ENCODE measurements at regions not wholly inside any gene's neighbourhood (a gene's known extent, or its start where the extent isn't known, plus 50 kb on each side); places are given as distances from the start of the nearest gene placed in this dataset.

DNA sequence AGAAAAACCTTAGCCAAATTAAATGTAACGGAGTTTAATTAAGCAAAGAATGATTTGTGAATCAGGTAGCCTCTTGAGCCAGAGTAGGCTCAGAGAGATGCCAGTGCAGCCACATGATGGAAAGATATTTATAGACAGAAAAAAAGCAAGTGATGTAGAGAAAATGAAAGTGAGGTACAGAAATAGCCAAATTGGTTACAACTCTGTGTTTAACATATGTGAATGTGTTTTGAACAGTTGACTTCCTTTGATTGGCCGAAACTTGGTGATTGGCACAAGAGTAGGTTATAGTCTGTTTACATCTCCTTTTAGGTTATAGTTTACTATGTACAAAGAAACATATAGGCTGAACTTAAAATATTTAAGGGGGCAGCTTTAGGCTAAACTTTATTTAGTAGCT, 459.9 kb upstream of the BOD1L1 start:
- Histone ChIP-seq H2AFZ (ENCODE audit: low read length) (no peak overlapping the region), H3K23ac (ENCODE audit: insufficient read length) (no peak overlapping the region), H2BK20ac (ENCODE audit: low read length) (no peak overlapping the region), H3K4me3 (ENCODE audit: extremely low read depth in 1 of 4, insufficient read depth in 2 of 4, low read depth in 3 of 4, low read length in 4 of 4) (no peak overlapping the region), H3K27ac (ENCODE audit: low read depth, low read length) (no peak overlapping the region), H3K79me1 (ENCODE audit: low read depth, low read length) (no peaks in the 10 kb centered on the region), H3K36me3 (ENCODE audit: control insufficient read depth in 2 of 4, insufficient read depth in 4 of 4, low read length in 3 of 4) (no peaks in the 10 kb centered on the region), H3K23me2 (ENCODE audit: low read depth, low read length) (no peaks in the 10 kb centered on the region), H3K27me3 (replicated peaks in 1 of 4; ENCODE audit: control insufficient read depth in 3 of 4, extremely low read depth in 1 of 4, insufficient read depth in 3 of 4, low read length in 3 of 4) (no peaks in the 10 kb centered on the region), H2BK12ac (ENCODE audit: low read depth, low read length) (no peak overlapping the region), H3K18ac (ENCODE audit: extremely low read depth, low read length) (no peak overlapping the region), H3K4me2 (ENCODE audit: insufficient read depth in 1 of 2, low read depth in 2 of 2, low read length in 2 of 2) (no peak overlapping the region), H3K9me3 (ENCODE audit: insufficient read depth in 2 of 2, low read depth in 1 of 2, low read length in 1 of 2) (peaks cover 0 to 5% of the 10 kb centered on the region in 2 experiments; a peak in 1 of 4 replicates), H2BK120ac (replicated peaks; ENCODE audit: low read depth, low read length) (no peak overlapping the region), H3K4ac (replicated peaks; ENCODE audit: insufficient read length, low read depth, low read length) (no peak overlapping the region), H4K20me1 (replicated peaks in 1 of 2; ENCODE audit: control insufficient read depth in 1 of 2, insufficient read depth in 2 of 2, low read length in 2 of 2) (no peaks in the 10 kb centered on the region), H2BK15ac (ENCODE audit: low read length) (no peak overlapping the region), H4K5ac (ENCODE audit: insufficient read length, low read depth, low read length) (no peak overlapping the region), H3K9ac (replicated peaks in 1 of 4; ENCODE audit: extremely low read depth in 1 of 4, low read depth in 3 of 4, low read length in 3 of 4) (no peak overlapping the region), H3K4me1 (replicated peaks in 1 of 4; ENCODE audit: control insufficient read depth in 3 of 4, insufficient read depth in 4 of 4, low read length in 3 of 4) (peaks cover 2 to 7% (median 4%) of the 10 kb centered on the region in 4 experiments; a peak in 5 of 7 replicates), H4K91ac (replicated peaks; ENCODE audit: insufficient read length, low read length) (no peak overlapping the region), H2AK5ac (ENCODE audit: low read depth, low read length) (no peak overlapping the region), H3K79me2 (ENCODE audit: control insufficient read depth in 1 of 2, insufficient read depth in 2 of 2, low read length in 2 of 2) (no peaks in the 10 kb centered on the region), H2BK5ac (ENCODE audit: low read depth, low read length) (no peak overlapping the region), H4K8ac (ENCODE audit: extremely low read depth, insufficient read depth, low read length) (no peak overlapping the region), H3K14ac (ENCODE audit: insufficient read length) (no peak overlapping the region), H3K56ac (replicated peaks; ENCODE audit: insufficient read length, low read depth, low read length) (no peak overlapping the region)
- WGBS, 2 experiments (ENCODE audit: extremely low coverage in 1 of 2, insufficient coverage in 1 of 2, insufficient read length in 1 of 2, insufficient replicate concordance in 2 of 2, low coverage in 1 of 2, low lambda C conversion rate in 2 of 2, missing lambda C conversion rate in 1 of 2), result 94% methylated on average over 2 of the region's 2 CpGs; no CpG with 5 or more reads in 1 of the 2 experiments
- DNase-seq (ENCODE audit: low read depth in 1 of 2, low spot score in 2 of 2) (no peak), FAIRE-seq (no peak)
- TF ChIP-seq HDAC6 (IDR thresholded peaks at IDR 0.05; ENCODE audit: low read depth, low read length) (no peak), TCF12 (IDR thresholded peaks at IDR 0.05; ENCODE audit: low read depth, low read length) (no peak), BRCA1 (IDR thresholded peaks at IDR 0.05; ENCODE audit: low read depth, low read length) (no peak), SRF (IDR thresholded peaks at IDR 0.05; ENCODE audit: low read depth, low read length) (no peak), CBX5 (IDR thresholded peaks at IDR 0.05; ENCODE audit: low read depth, low read length) (no peak), EP300 (IDR thresholded peaks at IDR 0.05; ENCODE audit: borderline replicate concordance in 1 of 2, low read depth in 2 of 2, low read length in 2 of 2) (no peak), CHD2 (IDR thresholded peaks at IDR 0.05; ENCODE audit: low read length) (no peak), KDM5A (IDR thresholded peaks at IDR 0.05; ENCODE audit: low read length) (no peak)
- ChIA-PET CTCF (ENCODE audit: partially characterized antibody) (interaction anchor here (1.0 kb wide), 1 partner anchor 12 kb away, joined by 3 read pairs; no protein-coding TSS in a partner anchor), POLR2A (ENCODE audit: partially characterized antibody) (no interaction called here)

Measured in H1 (cell line).